ENCODE measurements at regions not wholly inside any gene's neighbourhood (a gene's known extent, or its start where the extent isn't known, plus 50 kb on each side); places are given as distances from the start of the nearest gene placed in this dataset.

DNA sequence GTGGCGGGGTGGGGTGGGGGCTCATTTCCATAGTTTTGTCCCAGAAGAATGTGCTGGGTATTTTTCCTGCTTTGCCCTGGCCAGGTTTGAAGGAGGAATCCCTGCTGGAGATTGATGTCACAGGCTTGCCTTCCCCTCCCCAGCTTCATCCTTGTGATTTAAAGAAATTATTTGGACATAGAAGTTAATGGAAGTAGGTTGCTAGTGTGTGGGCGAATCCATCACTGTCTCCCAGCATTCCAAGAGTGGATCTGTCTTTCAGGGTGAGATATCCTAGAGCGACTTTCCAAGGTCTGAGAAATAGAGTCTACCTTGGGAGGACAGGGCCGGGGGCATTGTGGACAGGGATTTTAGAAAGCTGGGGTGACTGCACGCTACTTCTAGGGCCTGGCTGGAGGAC is 64.9 kb upstream of the HSPA9 start:
- TF ChIP-seq, protein P1, sequence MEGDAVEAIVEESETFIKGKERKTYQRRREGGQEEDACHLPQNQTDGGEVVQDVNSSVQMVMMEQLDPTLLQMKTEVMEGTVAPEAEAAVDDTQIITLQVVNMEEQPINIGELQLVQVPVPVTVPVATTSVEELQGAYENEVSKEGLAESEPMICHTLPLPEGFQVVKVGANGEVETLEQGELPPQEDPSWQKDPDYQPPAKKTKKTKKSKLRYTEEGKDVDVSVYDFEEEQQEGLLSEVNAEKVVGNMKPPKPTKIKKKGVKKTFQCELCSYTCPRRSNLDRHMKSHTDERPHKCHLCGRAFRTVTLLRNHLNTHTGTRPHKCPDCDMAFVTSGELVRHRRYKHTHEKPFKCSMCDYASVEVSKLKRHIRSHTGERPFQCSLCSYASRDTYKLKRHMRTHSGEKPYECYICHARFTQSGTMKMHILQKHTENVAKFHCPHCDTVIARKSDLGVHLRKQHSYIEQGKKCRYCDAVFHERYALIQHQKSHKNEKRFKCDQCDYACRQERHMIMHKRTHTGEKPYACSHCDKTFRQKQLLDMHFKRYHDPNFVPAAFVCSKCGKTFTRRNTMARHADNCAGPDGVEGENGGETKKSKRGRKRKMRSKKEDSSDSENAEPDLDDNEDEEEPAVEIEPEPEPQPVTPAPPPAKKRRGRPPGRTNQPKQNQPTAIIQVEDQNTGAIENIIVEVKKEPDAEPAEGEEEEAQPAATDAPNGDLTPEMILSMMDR (IDR thresholded peaks at IDR 0.05), result no peak
- no peak for TF ChIP-seq POLR2AphosphoS5 (IDR thresholded peaks at IDR 0.05)

Measured in stomach (tissue), 4 donors.